Erythroblast (primary cell): ENCODE measurements at regions not wholly inside any gene's neighbourhood (a gene's known extent, or its start where the extent isn't known, plus 50 kb on each side); places are given as distances from the start of the nearest gene placed in this dataset.

ENCODE experiments used
- GATA1 ChIP-seq: IDR thresholded peaks from 2 replicates; pipeline ENCODE4 v1.6.1; 2011; ENCODE audit warnings: low read depth, mild to moderate bottlenecking, control low read depth, low read length, moderate library complexity
- POLR2A ChIP-seq: IDR thresholded peaks from 2 replicates; pipeline ENCODE4 v1.6.1; 2011; ENCODE audit warnings: mild to moderate bottlenecking, low read length

DNA sequence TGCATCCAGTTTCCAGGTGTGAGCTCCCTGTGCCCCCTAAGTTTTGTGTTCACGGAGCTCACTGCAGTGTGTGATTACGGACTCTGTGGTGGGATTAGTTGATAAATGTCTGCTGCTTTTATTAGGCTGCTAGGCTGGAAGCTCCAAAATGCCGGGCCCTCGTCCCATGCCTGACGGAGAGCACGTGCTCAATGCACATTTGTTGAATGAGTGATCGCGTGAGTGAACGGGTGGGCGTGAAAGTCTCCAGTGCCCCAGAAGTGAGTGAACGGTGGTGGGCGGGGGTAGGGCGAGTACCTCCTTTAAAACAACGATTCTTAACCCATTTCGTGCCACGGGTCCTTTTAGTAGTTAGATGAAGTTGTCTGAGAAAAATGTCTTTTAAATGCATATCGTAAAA lies 175.5 kb downstream of the AACS start:
- TF ChIP-seq POLR2A, result no peak
- TF ChIP-seq GATA1, result no peak
